ENCODE measurements at regions not wholly inside any gene's neighbourhood (a gene's known extent, or its start where the extent isn't known, plus 50 kb on each side); places are given as distances from the start of the nearest gene placed in this dataset.

- no peak for TF ChIP-seq CTCF (IDR thresholded peaks at IDR 0.05)
- TF ChIP-seq POLR2A (IDR thresholded peaks at IDR 0.05) = no peak
Observed at GRCh38 chr5:128641861-128642260, 103.8 kb upstream of the FBN2 start.

Measured in testis (tissue), 2 donors.